NCI-H460 (cell line): ENCODE measurements at regions not wholly inside any gene's neighbourhood (a gene's known extent, or its start where the extent isn't known, plus 50 kb on each side); places are given as distances from the start of the nearest gene placed in this dataset.

Source experiments
- DNase-seq: peaks from one replicate; pipeline ENCODE4 v3.0.0-alpha.2; 2016; ENCODE audit warnings: low read depth; ENCODE audit errors: extremely low read depth

DNA sequence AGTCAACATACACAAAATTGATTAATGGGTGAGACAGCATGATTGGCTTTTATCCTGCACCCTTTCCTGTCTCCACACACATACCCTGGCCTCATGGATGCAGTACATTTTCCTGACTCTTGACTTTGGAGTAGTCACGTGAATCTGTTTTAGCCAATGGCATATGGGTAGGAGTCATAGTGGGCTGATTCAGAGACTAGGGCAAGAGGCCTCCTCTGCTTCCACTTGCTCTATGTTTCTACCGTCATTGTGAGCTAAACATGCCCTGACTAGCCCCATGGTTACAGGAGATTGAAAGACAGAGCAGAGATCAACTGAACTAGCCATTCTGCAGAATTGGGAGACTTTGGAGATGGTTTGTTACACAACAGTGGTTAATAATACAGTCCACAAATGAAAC lies 850.0 kb downstream of the DHX35 start:
- DNase-seq, result no peak

DNA sequence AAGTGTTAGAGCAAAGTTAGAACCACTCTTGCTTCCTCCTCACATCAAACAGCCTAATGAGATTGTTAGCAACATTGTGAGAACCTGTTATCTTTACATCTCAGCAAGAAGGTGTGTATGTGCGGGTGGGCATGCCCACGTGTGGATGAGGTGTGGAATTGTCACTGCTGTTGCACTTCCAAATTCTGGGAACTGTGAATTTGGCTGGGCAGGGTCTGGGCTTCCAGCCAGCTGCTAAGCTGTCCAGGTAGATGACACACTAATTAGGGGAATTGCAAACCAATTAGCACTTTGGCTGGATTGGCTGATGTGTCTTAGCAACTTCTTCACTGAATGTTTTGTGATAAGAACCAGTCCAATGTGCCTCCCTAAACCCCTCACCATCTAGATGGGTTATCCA lies 848.2 kb downstream of the DHX35 start:
- no peak for DNase-seq

DNA sequence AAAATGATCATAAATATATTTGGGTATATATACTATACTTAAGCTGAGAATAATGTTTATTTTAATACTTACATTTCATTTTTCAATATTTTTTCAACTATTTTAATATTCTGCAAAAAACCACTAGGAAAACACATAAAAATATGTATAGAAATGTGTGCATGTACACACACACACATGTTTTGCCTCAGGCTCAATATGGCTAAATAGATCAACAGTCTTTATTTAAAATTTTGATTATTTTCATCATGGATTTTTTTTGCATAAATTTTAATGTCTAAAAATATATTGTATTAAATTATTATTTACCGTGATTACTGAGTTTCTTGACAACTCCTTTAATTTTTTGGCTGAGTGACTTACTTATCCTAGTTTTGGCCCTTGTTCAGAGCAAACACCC lies 846.5 kb downstream of the DHX35 start:
- DNase-seq, result no peak

DNA sequence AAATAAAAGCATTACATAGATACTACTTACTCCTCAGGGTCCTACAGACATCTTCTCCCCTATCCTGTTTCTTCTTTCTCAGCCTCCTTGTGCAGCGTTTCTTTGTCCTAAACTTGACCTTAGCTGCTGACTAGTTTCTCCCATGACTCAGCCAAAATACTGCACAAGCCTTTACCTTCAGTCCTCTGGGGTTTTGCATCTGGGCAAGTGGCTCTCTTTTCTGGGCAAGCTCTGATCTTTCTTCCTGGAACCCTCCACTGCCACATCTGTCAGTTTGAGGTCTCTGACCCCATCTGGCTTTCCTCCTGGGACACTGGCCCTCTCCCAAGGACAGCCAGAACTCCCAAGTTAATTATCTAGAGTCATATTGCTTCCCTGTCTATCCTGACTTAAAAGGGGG lies 838.4 kb downstream of the DHX35 start:
- peak; percentile 12 for DNase-seq

DNA sequence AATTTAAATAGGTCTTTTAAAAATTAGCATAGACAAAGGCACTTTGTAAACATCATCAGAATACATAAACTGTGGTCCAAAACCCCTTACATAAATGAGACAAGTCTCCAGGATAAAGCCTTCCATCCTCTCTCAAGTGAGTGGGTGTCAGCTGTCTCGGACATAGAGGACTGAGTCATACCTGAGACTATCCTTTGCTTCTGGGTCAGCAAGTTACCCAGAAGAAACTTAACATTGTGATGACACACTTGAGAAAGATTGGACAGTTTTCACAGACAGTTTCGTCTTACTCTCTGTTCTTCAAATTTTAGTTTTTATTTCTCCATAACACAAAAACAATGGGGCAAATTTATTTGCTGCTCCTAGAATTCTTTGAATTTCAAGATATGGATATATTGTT lies 838.0 kb downstream of the DHX35 start:
- no peak for DNase-seq

DNA sequence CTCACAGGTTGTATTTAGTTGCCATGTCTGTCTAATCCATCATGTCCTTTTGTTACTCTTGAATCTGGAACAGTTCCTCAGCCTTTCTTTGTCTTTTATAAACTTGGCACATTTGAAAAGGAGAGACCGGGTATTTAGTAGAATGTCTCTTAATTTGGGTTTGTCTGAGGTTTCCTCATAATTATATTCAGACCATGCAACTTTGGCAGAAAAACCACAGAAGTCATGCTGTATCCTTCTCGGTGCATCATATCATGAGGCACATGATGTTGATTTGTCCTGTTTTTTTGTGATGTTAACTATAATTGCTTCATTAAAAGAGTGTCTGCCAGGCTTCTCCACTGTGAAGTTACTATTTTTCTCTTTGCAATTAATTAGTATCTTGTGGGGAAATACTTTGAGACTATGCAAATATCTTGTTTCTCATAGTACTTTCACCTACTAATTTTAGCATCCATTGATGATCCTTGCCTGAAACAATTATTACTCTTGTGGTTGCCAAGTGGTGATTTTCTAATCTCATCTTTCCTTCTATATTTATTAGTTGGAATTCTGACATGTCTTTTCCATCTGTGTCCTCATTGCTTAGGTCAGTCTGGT lies 837.3 kb downstream of the DHX35 start:
- DNase-seq, result no peak

DNA sequence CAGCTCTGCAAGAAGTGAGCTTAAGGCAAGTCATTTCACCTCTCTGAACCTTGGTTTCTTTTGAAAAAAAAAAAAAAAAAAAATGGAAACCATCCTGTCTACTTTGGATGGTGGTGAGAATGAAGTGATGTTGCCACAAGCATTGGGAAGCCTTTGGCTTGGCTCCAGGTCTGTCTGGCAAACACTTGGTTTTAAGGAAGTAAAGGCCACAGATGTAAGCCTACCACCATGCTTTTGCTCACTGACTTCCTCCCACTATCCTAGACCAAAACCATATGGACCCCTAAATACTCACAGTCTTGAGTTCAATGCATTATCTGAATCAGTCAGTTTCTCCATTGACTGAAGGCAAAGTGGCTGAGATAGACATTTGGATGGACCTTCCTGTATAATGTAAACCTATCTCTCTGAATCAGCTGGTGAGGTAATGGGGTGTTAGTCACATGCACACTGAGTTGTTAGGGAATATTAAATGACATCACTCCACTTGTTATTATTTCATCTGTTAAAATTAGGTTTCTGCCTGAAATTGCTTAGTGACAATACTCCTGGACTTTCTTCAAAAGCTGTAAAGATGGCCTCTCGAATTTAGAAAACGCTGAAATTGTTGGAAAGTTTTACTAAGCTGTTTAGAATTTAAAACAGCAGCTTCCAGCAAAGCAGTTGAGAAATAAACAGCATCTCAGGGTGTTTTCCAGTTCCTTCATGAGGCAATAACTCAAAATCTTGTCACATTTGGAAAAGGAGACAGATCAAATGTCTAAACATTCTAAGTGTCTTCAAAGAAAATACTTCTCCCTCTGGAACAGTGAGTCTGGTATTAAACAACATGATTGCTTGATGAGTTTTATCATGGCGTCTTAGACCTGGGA lies 833.5 kb downstream of the DHX35 start:
- no peak for DNase-seq

DNA sequence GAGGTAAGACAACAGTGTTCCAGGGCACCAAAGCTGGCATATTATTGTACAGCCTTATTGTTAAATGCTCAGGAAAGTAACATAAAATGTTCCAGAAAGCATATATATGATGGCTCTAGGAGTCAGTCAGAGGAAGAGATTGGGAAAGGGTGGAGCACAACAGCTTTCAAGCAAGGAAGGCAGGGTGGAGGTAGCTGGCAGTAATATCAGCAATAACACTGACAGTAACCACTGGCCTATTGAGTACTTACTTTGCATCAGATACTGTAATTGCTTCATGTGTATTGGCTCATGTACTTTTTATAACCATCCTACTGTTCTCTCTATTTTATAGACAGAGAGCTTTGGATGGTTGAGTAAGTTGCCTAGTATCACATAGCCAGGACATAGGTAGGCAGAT lies 830.2 kb downstream of the DHX35 start:
- no peak for DNase-seq

DNA sequence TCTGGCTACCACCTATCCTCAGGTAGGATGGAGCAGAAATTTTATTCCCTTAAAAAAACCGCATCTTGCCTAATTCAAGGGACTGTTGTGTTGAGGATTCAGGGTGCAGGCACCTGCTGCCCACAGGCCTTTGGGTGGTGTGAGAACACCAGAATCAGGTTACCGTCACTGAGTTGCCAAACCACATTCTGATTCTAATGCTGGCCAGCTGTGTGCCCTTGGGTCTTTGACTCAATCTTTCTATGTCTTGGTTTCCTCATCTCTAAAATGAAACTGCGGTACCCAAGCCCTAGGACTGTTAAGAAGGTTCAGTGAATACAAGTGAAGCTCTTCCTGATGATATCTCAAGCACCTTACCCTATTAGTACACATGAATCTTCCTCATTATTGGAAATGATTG lies 827.3 kb downstream of the DHX35 start:
- DNase-seq, result no peak

DNA sequence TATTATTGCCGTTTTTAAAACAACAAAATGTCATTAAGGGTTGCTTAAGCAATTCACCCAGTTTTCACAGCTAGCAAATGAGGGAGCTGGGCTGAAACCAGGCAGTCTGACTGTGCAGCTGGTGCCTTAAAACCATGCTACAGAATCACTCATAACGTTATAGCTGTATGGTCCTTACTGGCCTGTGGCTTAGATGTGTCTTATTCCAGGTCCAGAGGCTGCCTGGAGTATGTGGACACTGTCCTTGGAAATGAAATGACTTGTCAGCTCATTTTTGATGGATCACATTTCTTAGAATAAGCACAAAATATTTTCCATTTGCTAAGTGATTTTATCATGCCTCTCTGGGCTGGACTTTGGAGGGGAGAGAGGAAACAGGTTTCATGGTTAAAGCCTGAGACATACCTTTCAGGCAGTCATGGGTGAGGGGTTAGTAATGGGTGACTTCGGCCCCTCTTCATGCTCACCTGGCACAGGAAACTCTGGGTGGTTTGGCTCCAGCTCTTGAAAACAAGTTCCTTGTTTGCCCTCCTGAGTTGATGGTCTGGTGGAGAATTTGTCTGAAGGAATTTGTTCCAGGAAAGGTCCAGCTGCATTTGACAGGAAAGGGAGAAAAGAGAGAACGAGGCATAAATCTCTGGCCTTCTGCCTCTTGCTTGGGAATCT lies 823.2 kb downstream of the DHX35 start:
- no peak for DNase-seq

DNA sequence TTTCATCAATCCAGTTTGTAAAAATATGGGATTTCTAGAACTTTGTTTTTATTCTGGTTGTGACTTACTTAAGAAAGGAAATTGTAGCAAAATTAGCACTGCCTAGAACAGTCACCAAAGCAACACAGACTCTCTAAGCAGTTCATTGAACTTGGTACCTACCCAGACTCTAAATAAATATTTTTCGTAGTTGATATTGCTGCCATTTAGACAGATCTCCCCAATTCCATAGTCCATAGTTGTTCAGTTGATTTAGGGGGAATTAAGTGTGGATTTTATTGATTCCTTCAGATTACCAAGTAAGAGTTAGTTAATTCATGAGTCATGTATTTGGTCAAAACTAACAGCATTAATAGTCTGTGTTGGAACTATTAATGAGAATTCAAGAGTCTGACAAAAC lies 822.5 kb downstream of the DHX35 start:
- no peak for DNase-seq

DNA sequence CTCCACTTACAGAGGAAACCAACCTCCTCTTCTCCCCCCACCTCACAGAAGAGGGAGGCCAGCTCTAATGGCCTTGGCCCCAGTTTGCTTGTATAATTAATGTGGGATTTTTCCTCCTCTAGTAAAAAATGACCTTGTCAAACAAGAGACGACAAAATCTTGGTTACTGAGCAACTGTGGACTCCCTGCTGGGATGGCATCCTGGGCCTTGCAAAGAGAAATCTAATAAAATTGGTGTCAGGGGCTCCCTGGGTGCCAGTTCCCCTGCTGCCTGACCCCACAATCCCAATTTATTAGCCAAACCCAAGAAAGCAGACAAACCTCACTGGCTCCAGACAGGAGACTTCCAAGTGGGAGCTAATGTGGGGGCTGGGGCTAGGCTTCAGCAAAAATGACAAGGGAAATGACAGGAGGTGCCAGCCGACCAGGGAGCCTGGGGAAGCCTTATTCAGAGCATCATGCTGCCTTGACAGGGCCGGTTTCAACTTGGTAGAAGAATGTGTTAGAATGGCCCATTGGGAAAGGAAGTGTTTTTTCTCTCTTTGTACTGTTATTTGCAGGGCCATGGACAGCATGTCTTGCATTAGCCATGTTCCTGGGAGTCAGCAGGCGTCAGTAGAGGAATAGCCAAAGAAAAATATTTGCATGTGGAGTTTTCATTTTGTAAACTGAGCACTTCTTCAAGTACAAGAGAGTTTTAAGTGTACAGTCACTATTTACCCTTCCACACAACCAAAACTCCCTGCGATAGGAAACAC lies 816.9 kb downstream of the DHX35 start:
- DNase-seq, result no peak

DNA sequence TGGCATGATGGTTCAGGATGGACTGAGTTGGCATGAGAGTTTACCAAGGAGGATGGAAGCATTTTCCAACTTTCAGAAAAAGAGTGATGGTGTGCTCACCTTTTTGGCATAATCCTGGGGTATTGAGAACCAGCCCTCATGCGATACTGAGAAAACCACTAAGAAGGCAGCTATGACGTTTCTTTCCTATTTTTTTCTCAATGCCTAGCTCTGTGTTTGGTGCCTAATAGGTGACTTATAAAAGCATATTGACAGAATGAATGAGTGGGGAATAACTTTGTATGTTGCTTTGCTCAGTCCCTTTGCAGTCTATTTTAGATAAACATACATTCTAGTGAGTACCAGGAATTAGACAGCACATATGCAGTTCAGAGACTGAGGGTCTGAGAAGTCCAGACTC lies 816.3 kb downstream of the DHX35 start:
- no peak for DNase-seq

DNA sequence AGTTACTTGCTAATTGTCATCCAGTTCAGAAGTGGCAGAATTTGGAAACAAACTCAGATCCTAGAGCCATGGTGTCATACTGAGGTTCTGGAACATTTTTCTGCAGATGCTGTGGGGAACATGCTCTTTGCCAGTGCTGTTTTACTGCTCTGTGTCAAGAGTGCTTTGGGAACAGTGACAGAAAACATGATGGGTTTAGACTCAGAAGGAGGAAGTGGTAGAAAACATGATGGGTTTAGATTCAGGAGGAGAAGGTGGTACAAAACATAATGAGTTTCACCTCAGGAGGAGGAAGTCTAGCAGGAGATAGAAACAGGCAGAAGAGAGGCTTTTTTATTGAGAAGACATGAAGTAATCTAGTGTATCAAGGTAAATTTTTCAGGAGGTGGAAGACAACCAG lies 815.5 kb downstream of the DHX35 start:
- no peak for DNase-seq

DNA sequence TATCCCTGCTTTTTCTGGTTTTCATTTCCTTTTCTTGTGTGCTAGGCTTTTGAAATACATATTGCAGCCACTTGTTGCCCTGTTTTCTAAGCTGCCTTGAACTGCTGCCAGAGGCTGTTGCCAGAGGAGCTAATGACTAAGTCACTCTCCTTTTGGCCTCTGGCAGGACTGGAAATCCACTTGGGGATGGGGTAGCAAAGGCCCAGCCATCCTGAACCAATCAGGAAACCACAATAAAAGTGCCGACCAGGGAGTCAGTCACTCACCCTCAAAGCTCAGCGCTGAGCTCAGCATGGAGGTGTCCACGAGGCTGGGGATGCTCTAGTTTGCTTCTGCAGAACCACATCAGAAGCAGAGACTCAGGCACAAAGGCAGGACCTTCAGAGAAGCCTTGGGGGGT lies 813.0 kb downstream of the DHX35 start:
- DNase-seq, result no peak

DNA sequence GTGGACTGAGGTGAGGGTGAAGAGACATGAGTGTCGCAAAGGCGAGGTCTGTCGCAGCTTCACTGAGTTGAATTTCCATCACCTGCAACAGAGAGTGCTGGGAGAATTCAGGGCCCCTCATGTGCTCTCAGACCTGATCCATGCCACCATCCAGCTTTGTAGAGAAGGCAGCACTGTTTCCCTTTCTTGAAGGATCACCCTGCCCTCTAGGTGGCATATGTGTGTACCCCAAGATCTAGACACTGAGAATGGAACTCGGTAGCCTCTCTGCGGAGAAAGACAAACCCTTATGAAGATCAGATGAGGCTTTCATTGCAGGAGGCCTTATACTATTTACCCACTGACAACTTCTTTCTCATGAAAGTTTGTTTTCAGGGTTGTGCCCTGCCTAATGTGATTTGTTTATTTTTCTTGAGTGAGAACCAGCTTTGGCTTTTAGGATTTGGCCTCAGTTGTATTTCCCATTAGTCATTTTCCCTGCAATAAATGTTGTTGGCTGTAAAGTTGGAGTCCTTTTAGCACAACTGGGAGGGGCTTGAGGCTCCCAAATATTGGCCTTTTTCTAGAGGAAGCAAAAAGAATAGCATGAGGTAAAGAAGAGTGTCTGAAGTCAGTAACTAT lies 811.3 kb downstream of the DHX35 start:
- DNase-seq, result no peak

DNA sequence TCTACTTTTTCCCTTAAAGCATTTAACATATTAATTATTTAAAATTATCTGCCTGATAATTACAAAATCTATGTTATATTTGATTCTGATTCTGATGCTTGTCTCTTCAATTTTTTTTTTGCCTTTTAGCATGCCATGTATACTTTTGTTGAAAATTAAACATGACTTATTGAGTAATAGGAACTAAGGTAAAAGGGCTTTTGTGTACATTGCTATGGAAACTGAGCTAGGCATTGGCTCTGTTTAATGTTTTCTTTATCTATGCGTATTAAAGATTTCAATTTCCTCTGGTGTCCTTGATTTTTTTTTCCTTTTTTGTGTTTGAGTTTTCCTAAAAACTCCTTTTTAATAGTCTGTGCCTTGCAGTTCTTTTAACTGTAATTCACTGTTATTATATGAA lies 805.2 kb downstream of the DHX35 start:
- DNase-seq, result no peak

DNA sequence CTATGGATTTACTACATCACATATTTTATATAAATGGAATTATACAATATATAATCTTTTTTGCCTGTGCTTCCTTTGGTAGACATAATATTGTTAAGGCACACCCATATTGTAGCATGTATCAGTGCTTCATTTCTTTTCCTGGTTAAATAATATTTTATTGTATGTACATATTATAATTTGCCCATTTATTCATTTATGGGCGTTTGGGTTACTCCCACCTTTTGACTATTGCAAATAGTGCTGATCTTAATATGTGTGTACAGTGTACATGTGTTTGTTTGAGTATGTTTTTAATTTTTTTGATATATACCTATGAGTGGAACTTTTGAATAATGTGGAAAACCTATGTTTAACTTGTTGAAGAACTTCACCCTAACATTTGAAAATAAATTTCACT lies 804.2 kb downstream of the DHX35 start:
- no peak for DNase-seq

DNA sequence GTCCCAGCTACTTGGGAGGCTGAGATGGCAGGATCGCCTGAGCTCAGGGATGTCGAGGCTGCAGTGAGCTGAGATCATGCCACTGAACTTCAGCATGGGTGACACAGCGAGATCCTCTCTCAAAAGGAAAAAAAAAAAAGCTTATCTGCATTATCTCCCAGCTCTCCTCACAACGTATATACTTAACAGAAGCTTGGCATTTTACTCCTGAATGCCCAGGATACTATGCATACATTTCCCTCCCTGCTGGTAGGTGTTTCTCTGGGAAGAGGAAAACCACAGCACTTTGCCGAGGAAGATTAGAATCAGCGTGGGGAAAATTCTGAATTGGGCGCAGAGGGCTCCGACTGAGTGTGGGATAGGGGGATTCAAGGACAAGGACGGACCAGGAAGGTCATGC lies 800.6 kb downstream of the DHX35 start:
- no peak for DNase-seq

DNA sequence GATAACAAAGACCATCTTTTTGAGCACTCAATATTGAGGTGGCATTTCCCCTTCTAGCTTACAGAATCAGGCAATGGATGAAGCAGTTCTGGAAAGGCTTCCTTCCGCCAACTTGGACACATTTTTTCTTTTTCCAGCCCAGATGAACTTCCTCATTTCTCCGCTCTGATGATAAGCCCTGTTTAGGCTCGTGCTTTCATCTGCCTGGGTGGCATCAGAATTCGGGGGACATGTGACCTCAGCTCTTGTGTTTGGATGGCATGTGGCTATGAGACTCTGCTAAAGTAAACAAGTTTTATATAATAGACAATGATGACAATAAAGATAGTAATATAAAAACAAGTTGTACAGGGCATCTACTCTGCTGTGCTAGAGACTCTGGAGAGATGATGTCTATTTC lies 796.7 kb downstream of the DHX35 start:
- no peak for DNase-seq

DNA sequence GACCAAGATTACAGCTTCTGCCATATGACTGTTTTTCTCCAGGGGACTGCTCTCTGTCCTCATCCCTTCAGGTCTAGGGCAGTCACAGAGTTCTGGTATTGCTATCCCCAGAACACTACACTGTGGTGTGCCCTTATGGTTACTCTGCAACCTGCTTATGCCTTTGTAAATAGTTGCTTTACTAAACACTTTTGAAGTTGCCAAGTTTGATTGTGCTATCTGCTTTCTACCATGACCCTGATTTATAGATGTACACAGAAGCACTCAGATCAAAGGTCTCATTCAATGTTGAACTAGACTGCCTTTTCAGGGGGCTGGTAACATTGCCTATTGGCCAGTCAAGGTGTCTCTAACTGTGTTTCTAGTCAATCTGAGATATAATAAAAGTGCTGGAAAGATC lies 794.7 kb downstream of the DHX35 start:
- DNase-seq, result no peak
